ENCODE measurements at regions not wholly inside any gene's neighbourhood (a gene's known extent, or its start where the extent isn't known, plus 50 kb on each side); places are given as distances from the start of the nearest gene placed in this dataset.
"Not testable (repeated sequence)": the region's sequence is repeated elsewhere in the genome, so short reads cannot be mapped to it uniquely, and the experiment has no call there.

DNA sequence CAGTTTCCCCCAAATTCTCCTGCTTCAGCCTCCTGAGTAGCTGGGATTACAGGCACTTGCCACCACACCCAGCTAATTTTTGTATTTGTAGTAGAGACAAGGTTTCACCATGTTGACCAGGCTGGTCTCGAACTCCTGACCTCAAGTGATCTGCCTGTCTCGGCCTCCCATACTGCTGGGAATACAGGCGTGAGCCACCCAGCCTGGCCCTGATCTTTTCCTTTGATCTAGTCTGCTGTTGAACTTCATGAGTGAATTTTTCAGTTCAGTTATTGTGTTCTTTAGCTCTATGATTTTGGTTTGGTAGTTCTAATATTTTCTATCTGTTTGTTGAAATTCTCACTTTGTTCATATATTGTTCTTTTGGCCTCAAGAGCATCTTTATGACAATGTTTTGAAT, 83.4 kb upstream of the RAP2C start:
- not testable (repeated sequence) for H3K4me1 ChIP-seq (ENCODE audit: control insufficient read depth, insufficient read depth, low read length); DNase-seq (ENCODE audit: low read depth, low spot score); H3K4me3 ChIP-seq (ENCODE audit: low read length); H3K9me3 ChIP-seq (ENCODE audit: control insufficient read depth, insufficient read depth, low read length); H3K36me3 ChIP-seq (ENCODE audit: control insufficient read depth, insufficient read depth, low read length); H3K27ac ChIP-seq (ENCODE audit: low read length); H3K27me3 ChIP-seq (ENCODE audit: control insufficient read depth, insufficient read depth, low read length)
- no CpG with 5 or more reads among the region's 3 CpGs for WGBS (ENCODE audit: insufficient coverage, insufficient read length)

DNA sequence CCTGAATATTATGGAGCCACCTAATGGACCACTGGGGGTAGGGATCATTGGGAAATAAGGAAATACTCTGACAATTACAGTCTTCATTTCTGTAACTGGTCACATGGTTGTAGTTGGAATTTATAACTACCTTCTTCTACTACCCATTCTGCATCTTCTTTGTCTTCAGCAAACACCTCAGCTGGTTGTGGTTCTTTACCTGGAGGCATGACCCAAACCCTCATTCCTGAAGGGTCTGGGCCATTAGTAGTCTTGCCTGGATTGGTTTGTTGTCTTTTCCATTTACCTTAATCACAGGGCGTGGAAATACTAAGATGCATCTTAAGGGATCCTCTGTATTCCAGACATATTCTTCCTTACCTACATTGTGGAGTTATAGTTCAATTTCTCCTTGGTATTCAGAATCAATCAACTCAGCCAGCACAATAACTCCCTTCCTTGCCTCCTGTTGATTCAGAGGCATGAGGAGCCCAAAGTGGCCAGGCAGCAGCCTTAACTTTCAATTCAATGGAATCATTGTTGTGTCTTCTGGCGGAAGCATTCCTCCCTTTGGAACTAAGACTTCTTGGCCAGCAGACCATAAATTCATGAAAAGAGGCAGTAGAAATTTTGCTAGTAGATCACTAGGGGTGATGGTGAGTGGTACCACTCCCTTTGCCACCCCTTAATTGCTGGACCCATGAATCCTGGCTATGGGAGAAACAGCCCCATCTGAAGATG, 75.7 kb upstream of the RAP2C start:
- WGBS (ENCODE audit: insufficient coverage, insufficient read length) = no CpG with 5 or more reads among the region's 2 CpGs
- Histone ChIP-seq H3K9me3 (ENCODE audit: control insufficient read depth, insufficient read depth, low read length) (no peaks in the 10 kb centered on the region), H3K27me3 (ENCODE audit: control insufficient read depth, insufficient read depth, low read length) (no peaks in the 10 kb centered on the region), H3K36me3 (ENCODE audit: control insufficient read depth, insufficient read depth, low read length) (no peaks in the 10 kb centered on the region), H3K4me3 (ENCODE audit: low read length) (no peak overlapping the region), H3K4me1 (ENCODE audit: control insufficient read depth, insufficient read depth, low read length) (no peaks in the 10 kb centered on the region), H3K27ac (ENCODE audit: low read length) (no peak overlapping the region)
- DNase-seq (ENCODE audit: low read depth, low spot score) = no peak

DNA sequence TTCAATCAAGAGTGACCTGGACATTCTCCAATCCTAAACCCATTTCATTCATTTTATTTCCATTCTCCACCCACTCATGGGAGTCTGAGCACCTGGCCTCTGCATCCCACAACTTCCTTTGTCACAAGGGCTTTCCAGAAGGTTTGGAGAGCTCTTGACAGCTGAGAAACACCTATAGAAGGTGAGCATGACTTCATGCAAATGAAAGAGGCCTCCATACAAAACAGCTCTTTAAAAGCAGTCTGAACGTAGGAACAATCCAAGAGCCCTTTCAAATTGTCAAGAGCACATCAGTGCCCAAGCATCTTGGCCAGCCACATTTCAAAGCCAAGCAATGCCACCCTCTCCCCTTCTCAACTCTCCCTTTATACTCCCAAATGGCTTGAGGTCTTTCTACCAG, 74.9 kb upstream of the RAP2C start:
- H3K4me1 ChIP-seq (ENCODE audit: control insufficient read depth, insufficient read depth, low read length) = no peaks in the 10 kb centered on the region
- H3K4me3 ChIP-seq (ENCODE audit: low read length) = no peak overlapping the region
- H3K27ac ChIP-seq (ENCODE audit: low read length) = no peak overlapping the region
- no peaks in the 10 kb centered on the region for H3K36me3 ChIP-seq (ENCODE audit: control insufficient read depth, insufficient read depth, low read length)
- no peaks in the 10 kb centered on the region for H3K9me3 ChIP-seq (ENCODE audit: control insufficient read depth, insufficient read depth, low read length)
- DNase-seq (ENCODE audit: low read depth, low spot score) = no peak
- WGBS (ENCODE audit: insufficient coverage, insufficient read length) = no CpG with 5 or more reads among the region's 1 CpG
- H3K27me3 ChIP-seq (ENCODE audit: control insufficient read depth, insufficient read depth, low read length) = no peaks in the 10 kb centered on the region

DNA sequence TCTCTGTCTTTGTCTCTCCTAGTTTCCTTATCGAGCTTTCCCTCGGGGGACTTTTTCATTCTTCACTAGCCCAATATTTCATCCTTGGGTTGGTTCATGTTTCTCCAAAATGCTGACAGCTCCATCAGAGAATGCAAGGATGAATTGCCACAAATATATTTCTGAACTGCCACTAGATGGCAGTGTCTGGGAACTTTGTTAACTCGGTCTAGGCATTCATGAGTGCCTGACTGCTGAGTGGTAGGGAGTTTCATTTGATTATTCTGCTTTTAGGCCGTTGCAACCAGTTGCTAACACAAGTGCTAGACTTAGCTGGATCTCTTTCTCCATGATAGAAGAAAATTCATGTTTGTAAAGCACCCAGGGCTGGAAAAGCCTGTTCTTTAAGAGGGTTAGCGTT, 73.5 kb upstream of the RAP2C start:
- Histone ChIP-seq H3K27ac (ENCODE audit: low read length) (no peak overlapping the region), H3K27me3 (ENCODE audit: control insufficient read depth, insufficient read depth, low read length) (no peaks in the 10 kb centered on the region), H3K4me3 (ENCODE audit: low read length) (no peak overlapping the region), H3K36me3 (ENCODE audit: control insufficient read depth, insufficient read depth, low read length) (no peaks in the 10 kb centered on the region), H3K9me3 (ENCODE audit: control insufficient read depth, insufficient read depth, low read length) (no peaks in the 10 kb centered on the region), H3K4me1 (ENCODE audit: control insufficient read depth, insufficient read depth, low read length) (no peaks in the 10 kb centered on the region)
- peak; percentile 5 for DNase-seq (ENCODE audit: low read depth, low spot score)
- WGBS (ENCODE audit: insufficient coverage, insufficient read length) = no CpG with 5 or more reads among the region's 5 CpGs

DNA sequence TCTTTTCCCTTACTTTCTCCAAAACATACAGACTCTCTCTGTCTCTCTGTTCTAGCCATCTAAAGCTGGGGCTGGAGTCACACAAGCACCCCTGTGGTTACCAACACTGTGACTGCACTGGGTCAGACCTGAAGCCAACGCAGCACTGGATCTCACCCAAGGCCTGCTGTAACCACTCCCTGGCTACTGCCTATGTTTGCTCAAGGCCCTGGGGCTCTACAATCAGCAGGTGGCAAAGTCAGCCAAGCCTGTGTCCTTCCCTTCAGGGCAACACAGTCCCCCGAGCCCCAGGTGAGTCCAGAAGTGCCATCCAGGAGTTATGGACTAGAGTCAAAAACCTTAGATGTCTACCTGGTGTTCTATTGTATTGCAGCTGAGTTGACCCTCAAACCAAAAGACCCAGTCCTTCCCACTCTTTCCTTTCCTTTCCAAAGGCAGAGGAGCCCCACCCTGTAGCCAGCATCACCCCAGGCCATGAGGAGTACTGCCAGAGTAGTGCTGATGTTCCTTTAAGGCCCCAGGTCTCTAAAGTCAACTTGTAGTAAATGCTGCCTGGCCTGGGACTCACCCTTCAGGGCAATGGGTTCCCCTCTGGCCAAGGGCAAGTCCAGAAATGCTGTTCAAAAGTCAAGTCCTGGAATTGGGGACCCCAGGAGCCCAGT, 58.8 kb upstream of the RAP2C start:
- Histone ChIP-seq H3K36me3 (ENCODE audit: control insufficient read depth, insufficient read depth, low read length) (no peaks in the 10 kb centered on the region), H3K4me1 (ENCODE audit: control insufficient read depth, insufficient read depth, low read length) (no peaks in the 10 kb centered on the region), H3K27me3 (ENCODE audit: control insufficient read depth, insufficient read depth, low read length) (no peaks in the 10 kb centered on the region), H3K9me3 (ENCODE audit: control insufficient read depth, insufficient read depth, low read length) (no peaks in the 10 kb centered on the region), H3K27ac (ENCODE audit: low read length) (no peak overlapping the region), H3K4me3 (ENCODE audit: low read length) (no peak overlapping the region)
- no peak for DNase-seq (ENCODE audit: low read depth, low spot score)
- WGBS (ENCODE audit: insufficient coverage, insufficient read length) = no CpG with 5 or more reads among the region's 2 CpGs

DNA sequence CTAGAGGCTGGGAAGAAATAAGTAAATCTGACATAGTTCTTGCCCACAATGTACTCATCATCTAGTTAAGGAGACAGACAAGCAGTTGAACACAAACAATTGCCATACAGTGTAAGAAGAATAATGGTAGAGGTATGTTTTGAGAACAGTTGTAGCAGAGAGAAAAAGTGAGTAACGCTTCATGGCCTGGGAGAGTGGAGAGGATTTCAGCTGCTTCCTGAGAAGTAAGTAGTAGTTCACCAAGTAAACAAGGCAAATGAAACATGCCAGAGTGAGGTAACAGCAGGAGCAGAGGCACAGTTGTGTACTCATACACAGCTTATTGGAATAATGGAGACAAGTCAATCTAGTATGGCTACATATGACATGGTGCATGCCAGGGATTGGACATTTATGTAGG, 53.6 kb upstream of the RAP2C start:
- Histone ChIP-seq H3K27me3 (ENCODE audit: control insufficient read depth, insufficient read depth, low read length) (no peaks in the 10 kb centered on the region), H3K9me3 (ENCODE audit: control insufficient read depth, insufficient read depth, low read length) (no peaks in the 10 kb centered on the region), H3K36me3 (ENCODE audit: control insufficient read depth, insufficient read depth, low read length) (no peaks in the 10 kb centered on the region), H3K27ac (ENCODE audit: low read length) (no peak overlapping the region), H3K4me1 (ENCODE audit: control insufficient read depth, insufficient read depth, low read length) (no peaks in the 10 kb centered on the region), H3K4me3 (ENCODE audit: low read length) (no peak overlapping the region)
- DNase-seq (ENCODE audit: low read depth, low spot score) = no peak
- WGBS (ENCODE audit: insufficient coverage, insufficient read length) = no CpG with 5 or more reads among the region's 1 CpG

DNA sequence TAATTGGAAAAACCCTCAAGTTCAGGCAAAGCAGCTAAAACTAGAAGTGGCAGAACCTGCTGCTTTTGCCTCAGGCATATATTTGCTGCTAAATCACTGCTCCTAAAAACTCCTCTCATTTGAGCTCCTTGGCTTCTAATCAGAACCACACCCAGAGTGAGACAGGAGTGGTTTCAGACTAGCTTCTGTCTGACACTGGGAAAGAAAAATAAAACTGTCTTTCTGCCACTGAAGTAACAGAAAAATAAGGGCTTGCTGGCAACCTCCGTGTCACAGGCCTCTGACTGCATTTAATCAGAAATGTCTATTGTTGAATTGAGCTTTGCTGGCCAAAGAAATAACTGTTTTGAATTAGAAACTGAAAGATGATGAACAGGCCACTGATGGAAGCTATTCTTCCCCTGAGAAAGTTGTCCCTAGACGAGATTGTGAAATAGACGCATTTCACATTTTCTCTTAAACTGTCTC, 52.1 kb upstream of the RAP2C start:
- Histone ChIP-seq H3K9me3 (ENCODE audit: control insufficient read depth, insufficient read depth, low read length) (no peaks in the 10 kb centered on the region), H3K4me1 (ENCODE audit: control insufficient read depth, insufficient read depth, low read length) (no peaks in the 10 kb centered on the region), H3K27me3 (ENCODE audit: control insufficient read depth, insufficient read depth, low read length) (no peaks in the 10 kb centered on the region), H3K36me3 (ENCODE audit: control insufficient read depth, insufficient read depth, low read length) (no peaks in the 10 kb centered on the region), H3K27ac (ENCODE audit: low read length) (no peak overlapping the region), H3K4me3 (ENCODE audit: low read length) (no peak overlapping the region)
- no peak for DNase-seq (ENCODE audit: low read depth, low spot score)
- WGBS (ENCODE audit: insufficient coverage, insufficient read length) = no CpG with 5 or more reads among the region's 3 CpGs

DNA sequence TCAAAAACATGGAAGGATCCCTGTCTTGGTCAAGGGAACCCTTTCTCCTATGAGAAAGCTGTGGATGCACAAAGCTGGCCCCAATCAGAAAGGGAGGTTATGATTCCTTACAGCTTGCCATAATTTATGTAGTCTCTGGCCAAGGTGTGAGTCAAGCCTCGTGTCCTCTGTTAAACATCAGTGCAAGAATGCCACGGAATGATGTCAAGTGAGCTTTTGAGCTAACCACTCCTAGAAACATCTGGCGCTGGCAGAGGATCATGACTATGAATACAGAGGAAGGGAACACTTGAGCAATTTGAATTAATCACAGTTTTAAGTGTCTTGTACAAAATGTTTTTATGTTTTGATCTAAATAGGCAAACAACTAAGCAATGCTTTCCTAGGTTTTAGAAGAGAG, 51.5 kb upstream of the RAP2C start:
- Histone ChIP-seq H3K27me3 (ENCODE audit: control insufficient read depth, insufficient read depth, low read length) (no peaks in the 10 kb centered on the region), H3K4me3 (ENCODE audit: low read length) (no peak overlapping the region), H3K4me1 (ENCODE audit: control insufficient read depth, insufficient read depth, low read length) (no peaks in the 10 kb centered on the region), H3K36me3 (ENCODE audit: control insufficient read depth, insufficient read depth, low read length) (no peaks in the 10 kb centered on the region), H3K27ac (ENCODE audit: low read length) (no peak overlapping the region), H3K9me3 (ENCODE audit: control insufficient read depth, insufficient read depth, low read length) (no peaks in the 10 kb centered on the region)
- no CpG with 5 or more reads among the region's 3 CpGs for WGBS (ENCODE audit: insufficient coverage, insufficient read length)
- DNase-seq (ENCODE audit: low read depth, low spot score) = no peak

DNA sequence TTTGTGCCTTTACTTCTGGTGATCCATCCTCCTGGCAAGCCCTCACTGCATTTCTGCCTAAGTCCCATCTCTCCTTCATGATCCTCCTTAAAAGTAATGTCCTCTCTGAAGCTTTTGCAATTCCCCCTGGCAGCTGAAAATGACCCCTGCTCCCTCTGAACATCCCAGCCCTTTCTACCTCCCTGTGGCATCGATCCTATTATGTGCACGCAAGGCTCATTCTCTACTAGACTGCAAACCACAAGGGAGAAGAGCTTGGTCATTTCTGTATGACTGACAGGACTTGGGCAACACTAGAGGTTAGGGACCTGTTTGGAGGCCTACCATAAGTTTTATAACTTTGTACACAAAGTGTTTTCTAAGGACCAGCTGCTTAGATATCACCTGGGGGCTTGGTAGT, 50.8 kb upstream of the RAP2C start:
- no peak for DNase-seq (ENCODE audit: low read depth, low spot score)
- Histone ChIP-seq H3K4me1 (ENCODE audit: control insufficient read depth, insufficient read depth, low read length) (no peaks in the 10 kb centered on the region), H3K27me3 (ENCODE audit: control insufficient read depth, insufficient read depth, low read length) (no peaks in the 10 kb centered on the region), H3K27ac (ENCODE audit: low read length) (no peak overlapping the region), H3K36me3 (ENCODE audit: control insufficient read depth, insufficient read depth, low read length) (no peaks in the 10 kb centered on the region), H3K9me3 (ENCODE audit: control insufficient read depth, insufficient read depth, low read length) (no peaks in the 10 kb centered on the region), H3K4me3 (ENCODE audit: low read length) (no peak overlapping the region)
- no CpG with 5 or more reads among the region's 2 CpGs for WGBS (ENCODE audit: insufficient coverage, insufficient read length)
